ENCODE measurements at regions not wholly inside any gene's neighbourhood (a gene's known extent, or its start where the extent isn't known, plus 50 kb on each side); places are given as distances from the start of the nearest gene placed in this dataset.

DNA sequence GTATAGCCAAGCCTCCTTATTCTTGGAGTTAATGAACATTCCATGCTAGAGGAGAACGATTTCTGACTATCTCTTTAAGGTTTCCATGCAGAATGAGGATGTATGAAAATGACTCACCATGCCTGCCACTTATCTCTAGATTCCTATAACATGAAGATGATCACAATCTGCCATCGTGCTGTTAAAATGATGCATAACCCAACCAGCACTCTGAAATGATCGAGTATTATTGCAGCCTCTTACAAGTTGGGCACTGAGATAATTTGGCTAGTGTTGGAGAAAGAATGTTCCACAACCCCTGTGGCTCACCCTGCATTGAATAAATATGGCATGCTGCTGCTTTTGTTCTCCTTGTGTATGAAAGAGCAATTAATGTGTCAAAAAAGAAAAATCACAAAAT is 1143.6 kb upstream of the WWC1 start:
- TF ChIP-seq ZNF138 (CRISPR knock-in tag; conservative IDR thresholded peaks at IDR 0.05) = no peak
- no peak for TF ChIP-seq JUN (CRISPR knock-in tag; IDR thresholded peaks at IDR 0.05)
- no peak for TF ChIP-seq CTCF (IDR thresholded peaks at IDR 0.05)
- TF ChIP-seq CREB1 (CRISPR knock-in tag; IDR thresholded peaks at IDR 0.05) = no peak
- TF ChIP-seq SMAD3 (CRISPR knock-in tag; IDR thresholded peaks at IDR 0.05; ENCODE audit: borderline replicate concordance) = no peak
- no peak for TF ChIP-seq ZBTB21 (CRISPR knock-in tag; IDR thresholded peaks at IDR 0.05; ENCODE audit: borderline replicate concordance)
